Kidney (tissue), 13 donors: ENCODE measurements at regions not wholly inside any gene's neighbourhood (a gene's known extent, or its start where the extent isn't known, plus 50 kb on each side); places are given as distances from the start of the nearest gene placed in this dataset.

Source experiments
- DNase-seq, 5 donors: peaks; one replicate each; pipeline ENCODE4 v3.0.0-alpha.2; 2013 to 2020
- FAIRE-seq: peaks from 2 replicates; lab custom pipeline; 2012; peaks lifted over from hg19 to GRCh38; lab: Jason Lieb, UNC
- H3K27ac ChIP-seq, 2 donors: one replicate each; pipeline ENCODE4 v1.7.0; 2013; ENCODE audit warnings: low read depth in 2 of 2, low read length in 2 of 2, inconsistent platforms in 1 of 2
- H3K27me3 ChIP-seq: one replicate; pipeline ENCODE4 v1.7.1; 2013; ENCODE audit warnings: low read length, inconsistent platforms; ENCODE audit not compliant: control insufficient read depth, insufficient read depth
- H3K36me3 ChIP-seq, 3 donors: one replicate each; pipeline versions ENCODE4 v1.7.0 to v1.7.1; 2013; ENCODE audit warnings: low read length in 3 of 3, control low read depth in 1 of 3, inconsistent platforms in 1 of 3; ENCODE audit not compliant: insufficient read depth in 3 of 3, control insufficient read depth in 2 of 3
- H3K4me1 ChIP-seq, 3 donors: one replicate each; pipeline versions ENCODE4 v1.7.0 to v1.7.1; 2013; ENCODE audit warnings: low read length in 3 of 3, inconsistent platforms in 1 of 3, low read depth in 1 of 3; ENCODE audit not compliant: control insufficient read depth in 2 of 3, insufficient read depth in 2 of 3
- H3K4me3 ChIP-seq, 3 donors: one replicate each; pipeline versions ENCODE4 v1.7.0 to v1.8.1; 2013; ENCODE audit warnings: low read length in 3 of 3, control low read depth in 1 of 3, inconsistent platforms in 1 of 3
- H3K9ac ChIP-seq, 3 donors: one replicate each; pipeline versions ENCODE4 v1.7.0 to v1.7.1; 2013; ENCODE audit warnings: low read length in 3 of 3, control low read depth in 1 of 3, inconsistent platforms in 1 of 3
- H3K9me3 ChIP-seq, 3 donors: one replicate each; pipeline versions ENCODE4 v1.7.0 to v1.7.1; 2013; ENCODE audit warnings: low read length in 3 of 3, control low read depth in 1 of 3, inconsistent platforms in 1 of 3; ENCODE audit not compliant: control insufficient read depth in 2 of 3, insufficient read depth in 1 of 3
- intact Hi-C: fragments of 100-400 bp; cut with DNase I; formaldehyde crosslinking; loops from one replicate; pipeline ENCODE4 v1.11.1; 2022
- TF ChIP-seq, protein P1 (sequence below): IDR thresholded peaks from 3 replicates; pipeline ENCODE4 v1.5.1; 2012; ENCODE audit warnings: mild to moderate bottlenecking, moderate library complexity, borderline replicate concordance; ENCODE audit not compliant: insufficient read depth; ENCODE audit errors: extremely low read depth
- donor health status: control.
- donor health status: control.
- donor health status: control.
- donor health status: control.
- donor health status: control.
- donor health status: DM: yes; HTN: yes; CAD: no.
- donor health status: Normal renal cell carcinoma (clear cell type).

DNA sequence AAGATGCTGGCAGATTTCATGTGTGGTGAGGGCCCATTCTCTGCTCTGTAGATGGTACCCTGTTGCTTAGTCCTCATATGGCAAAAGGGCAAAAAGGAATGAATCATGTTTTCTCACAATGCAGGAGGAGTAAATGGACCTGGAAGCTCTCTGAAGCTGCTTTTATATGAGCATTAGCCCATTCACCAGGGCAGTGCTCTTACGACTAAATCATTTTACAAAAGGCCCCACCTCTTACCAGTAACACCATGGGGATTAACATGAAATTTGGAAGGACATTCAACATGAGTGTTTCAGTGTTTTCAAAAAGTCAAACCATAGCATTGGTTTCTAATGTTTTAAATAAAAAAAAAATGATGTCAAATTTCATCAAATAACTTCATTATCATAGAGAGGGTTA, 495.7 kb upstream of the CBLB start:
- intact Hi-C loops: no loop called here
- no peaks in the 10 kb centered on the region for H3K36me3 ChIP-seq
- no peak overlapping the region for H3K27ac ChIP-seq

DNA sequence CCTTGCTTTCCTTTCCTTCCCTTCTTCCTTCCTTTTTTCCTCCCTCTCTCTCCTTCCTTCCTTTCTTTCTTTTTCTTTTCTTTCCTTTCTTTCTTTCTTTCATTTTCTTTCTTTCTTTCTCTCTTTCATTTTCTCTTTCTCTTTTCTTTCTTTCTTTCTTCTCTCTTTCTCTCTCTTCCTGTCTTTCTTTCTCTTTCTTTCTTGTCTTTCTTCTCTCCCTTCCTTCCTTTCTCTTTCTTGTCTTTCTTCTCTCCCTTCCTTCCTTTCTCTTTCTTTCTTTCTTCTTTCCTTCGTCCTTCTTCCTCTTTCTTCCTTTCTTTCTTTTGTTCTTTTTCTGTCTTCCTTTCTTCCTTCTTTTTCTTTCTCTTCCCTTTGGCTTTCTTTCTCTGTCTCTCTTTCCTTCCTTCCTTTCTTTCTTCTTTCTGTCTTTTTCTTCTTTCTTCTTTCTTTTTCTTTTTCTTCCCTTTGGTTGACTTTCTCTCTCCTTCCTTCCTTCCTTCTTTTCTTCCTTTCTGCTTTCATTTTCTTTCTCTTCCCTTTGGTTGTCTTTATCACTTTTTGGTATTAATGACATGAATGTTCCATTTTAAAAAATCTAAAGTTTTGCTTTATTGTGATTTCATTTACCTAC, 496.4 kb upstream of the CBLB start:
- Histone ChIP-seq H3K9ac (no peak overlapping the region), H3K4me3 (no peak overlapping the region), H3K4me1 (no peaks in the 10 kb centered on the region), H3K27ac (no peak overlapping the region), H3K27me3 (no peaks in the 10 kb centered on the region), H3K36me3 (no peaks in the 10 kb centered on the region), H3K9me3 (no peaks in the 10 kb centered on the region)
- DNase-seq (no peak), FAIRE-seq (no peak)
- intact Hi-C loops: no loop called here
- TF ChIP-seq, protein P1, sequence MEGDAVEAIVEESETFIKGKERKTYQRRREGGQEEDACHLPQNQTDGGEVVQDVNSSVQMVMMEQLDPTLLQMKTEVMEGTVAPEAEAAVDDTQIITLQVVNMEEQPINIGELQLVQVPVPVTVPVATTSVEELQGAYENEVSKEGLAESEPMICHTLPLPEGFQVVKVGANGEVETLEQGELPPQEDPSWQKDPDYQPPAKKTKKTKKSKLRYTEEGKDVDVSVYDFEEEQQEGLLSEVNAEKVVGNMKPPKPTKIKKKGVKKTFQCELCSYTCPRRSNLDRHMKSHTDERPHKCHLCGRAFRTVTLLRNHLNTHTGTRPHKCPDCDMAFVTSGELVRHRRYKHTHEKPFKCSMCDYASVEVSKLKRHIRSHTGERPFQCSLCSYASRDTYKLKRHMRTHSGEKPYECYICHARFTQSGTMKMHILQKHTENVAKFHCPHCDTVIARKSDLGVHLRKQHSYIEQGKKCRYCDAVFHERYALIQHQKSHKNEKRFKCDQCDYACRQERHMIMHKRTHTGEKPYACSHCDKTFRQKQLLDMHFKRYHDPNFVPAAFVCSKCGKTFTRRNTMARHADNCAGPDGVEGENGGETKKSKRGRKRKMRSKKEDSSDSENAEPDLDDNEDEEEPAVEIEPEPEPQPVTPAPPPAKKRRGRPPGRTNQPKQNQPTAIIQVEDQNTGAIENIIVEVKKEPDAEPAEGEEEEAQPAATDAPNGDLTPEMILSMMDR: no peak

More for the DNA sequence above, 495.7 kb upstream of the CBLB start:
- DNase-seq (no peak), FAIRE-seq (no peak)
- no peaks in the 10 kb centered on the region for H3K4me1 ChIP-seq
- no peak overlapping the region for H3K9ac ChIP-seq
- no peak overlapping the region for H3K4me3 ChIP-seq
- no peaks in the 10 kb centered on the region for H3K9me3 ChIP-seq
- TF ChIP-seq, protein P1: no peak
- H3K27me3 ChIP-seq: no peaks in the 10 kb centered on the region

GRCh38 chr3:106366352-106366751, 497.5 kb upstream of the CBLB start:
- TF ChIP-seq, protein P1: no peak
- H3K4me3 ChIP-seq: no peak overlapping the region
- intact Hi-C loops: no loop called here
- no peak overlapping the region for H3K9ac ChIP-seq
- FAIRE-seq (no peak), DNase-seq (no peak)
- H3K9me3 ChIP-seq: no peaks in the 10 kb centered on the region
- no peaks in the 10 kb centered on the region for H3K36me3 ChIP-seq
- H3K27me3 ChIP-seq: no peaks in the 10 kb centered on the region
- H3K4me1 ChIP-seq: no peaks in the 10 kb centered on the region
- H3K27ac ChIP-seq: no peak overlapping the region

GRCh38 chr3:106367496-106367895, 498.7 kb upstream of the CBLB start:
- DNase-seq (no peak), FAIRE-seq (no peak)
- H3K4me1 ChIP-seq: no peaks in the 10 kb centered on the region
- TF ChIP-seq, protein P1: no peak
- no peak overlapping the region for H3K4me3 ChIP-seq
- no peaks in the 10 kb centered on the region for H3K27me3 ChIP-seq
- no peaks in the 10 kb centered on the region for H3K9me3 ChIP-seq
- no peaks in the 10 kb centered on the region for H3K36me3 ChIP-seq
- no peak overlapping the region for H3K9ac ChIP-seq
- no peak overlapping the region for H3K27ac ChIP-seq
- intact Hi-C loops: no loop called here
